ENCODE measurements at regions not wholly inside any gene's neighbourhood (a gene's known extent, or its start where the extent isn't known, plus 50 kb on each side); places are given as distances from the start of the nearest gene placed in this dataset.
A peak's percentile ranks its signal among the peaks of the same experiment; 100 is the strongest.

DNA sequence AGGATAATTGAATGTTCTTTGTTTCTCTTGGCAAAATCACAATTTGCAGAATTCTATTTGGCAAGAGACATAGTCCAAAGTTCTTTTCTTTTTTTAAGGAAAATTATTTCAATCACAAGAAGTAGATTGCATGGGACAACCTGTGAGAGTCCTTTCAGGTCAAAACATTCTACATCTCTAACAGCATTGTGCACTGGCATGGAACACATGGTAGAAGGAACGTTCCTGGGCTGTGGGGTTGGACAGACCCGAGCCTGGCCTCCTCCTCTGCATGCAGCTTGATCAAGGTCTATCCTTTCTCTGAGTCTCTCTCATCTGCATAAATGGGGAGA lies 88.6 kb upstream of the CPSF6 start:
- CTCF ChIA-PET, result no interaction called here
- TF ChIP-seq CTCF (IDR thresholded peaks at IDR 0.05; ENCODE audit: unreplicated experiment), result no peak
- H3K4me3 Mint-ChIP-seq (ENCODE audit: low read depth, unreplicated experiment), result no peak overlapping the region
- no peaks in the 10 kb centered on the region for H3K36me3 Mint-ChIP-seq (ENCODE audit: insufficient read depth, unreplicated experiment)
- no peak for DNase-seq
- H3K27me3 Mint-ChIP-seq (ENCODE audit: unreplicated experiment), result no peaks in the 10 kb centered on the region
- H3K9me3 Mint-ChIP-seq (ENCODE audit: low read depth, unreplicated experiment), result no peaks in the 10 kb centered on the region
- intact Hi-C loops (cut with micrococcal nuclease; ENCODE audit: unreplicated experiment), result no loop called here
- BruUV-seq (replicated peaks), result no TSS peak
- no peak overlapping the region for H3K27ac Mint-ChIP-seq (ENCODE audit: unreplicated experiment)
- peaks cover 8% of the 10 kb centered on the region for H3K4me1 Mint-ChIP-seq (ENCODE audit: low read depth, unreplicated experiment)

DNA sequence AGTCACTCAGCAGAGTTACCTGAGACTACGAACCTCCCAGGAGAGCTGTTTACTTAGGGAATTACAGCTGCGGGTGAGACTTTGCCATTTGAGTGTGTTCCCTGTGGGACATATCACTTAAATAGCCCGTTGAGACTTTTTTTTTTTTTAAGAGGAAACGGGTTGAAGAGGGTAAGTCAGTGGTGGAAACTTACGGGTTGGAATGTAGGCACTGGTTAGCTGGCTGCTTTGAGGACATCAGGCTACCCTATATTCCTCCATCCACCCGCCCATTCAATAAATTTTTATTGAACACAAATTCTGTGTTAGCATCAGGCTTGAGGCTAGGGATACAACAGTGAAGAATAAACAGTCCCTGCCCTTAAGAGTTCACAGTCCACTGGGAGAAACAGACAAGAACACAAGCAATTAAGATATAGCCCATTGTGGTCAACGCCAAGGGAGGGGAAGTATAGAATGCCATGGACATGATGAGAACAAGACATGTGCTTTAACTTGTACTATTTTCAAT lies 88.1 kb upstream of the CPSF6 start:
- Mint-ChIP-seq H3K9me3 (ENCODE audit: low read depth, unreplicated experiment) (no peaks in the 10 kb centered on the region), H3K27me3 (ENCODE audit: unreplicated experiment) (no peaks in the 10 kb centered on the region), H3K4me1 (ENCODE audit: low read depth, unreplicated experiment) (peaks cover 8% of the 10 kb centered on the region), H3K4me3 (ENCODE audit: low read depth, unreplicated experiment) (no peak overlapping the region), H3K27ac (ENCODE audit: unreplicated experiment) (no peak overlapping the region), H3K36me3 (ENCODE audit: insufficient read depth, unreplicated experiment) (no peaks in the 10 kb centered on the region)
- BruUV-seq (replicated peaks), result no TSS peak
- no peak for TF ChIP-seq CTCF (IDR thresholded peaks at IDR 0.05; ENCODE audit: unreplicated experiment)
- intact Hi-C loops (cut with micrococcal nuclease; ENCODE audit: unreplicated experiment), result no loop called here
- no peak for DNase-seq
- CTCF ChIA-PET, result interaction anchor here (0.6 kb wide), 1 partner anchor 17 kb away, joined by 4 read pairs; no protein-coding TSS in a partner anchor

DNA sequence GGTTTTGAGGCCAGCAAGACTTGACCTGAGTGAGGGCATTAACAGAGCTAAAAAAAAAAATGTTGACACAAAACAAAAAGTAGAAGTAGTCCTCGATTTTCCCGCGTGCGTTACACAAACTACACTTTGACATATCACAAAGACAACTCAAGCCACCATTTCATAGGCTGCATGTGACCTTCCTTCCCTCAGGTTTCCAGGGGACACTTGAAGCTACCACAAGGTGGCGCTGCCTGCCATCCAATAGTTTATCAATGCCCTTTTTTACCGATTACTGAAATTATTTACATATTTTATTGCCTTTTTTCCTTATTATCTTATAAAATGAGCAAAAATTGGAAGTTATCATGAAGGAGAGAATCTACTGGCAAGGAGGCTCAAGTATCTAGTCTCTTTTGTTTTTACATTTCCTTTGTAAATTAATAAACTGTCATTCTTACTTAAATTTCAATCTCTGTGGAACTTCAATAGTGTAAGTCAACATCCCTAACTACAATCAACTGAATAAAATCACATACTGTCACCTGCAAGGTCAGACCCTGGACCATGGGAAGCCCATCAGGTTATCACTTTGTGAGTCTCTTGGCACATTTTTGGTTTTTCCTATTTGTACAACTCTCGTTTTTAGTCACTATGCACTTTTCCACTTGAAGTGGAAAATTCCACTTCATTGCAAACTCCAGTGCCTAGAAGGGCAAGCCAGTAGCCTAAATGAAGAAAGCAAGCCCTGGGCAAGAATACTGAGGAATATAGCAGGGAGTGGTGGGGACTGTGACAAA lies 84.6 kb upstream of the CPSF6 start:
- Mint-ChIP-seq H3K4me1 (ENCODE audit: low read depth, unreplicated experiment) (peaks cover 8% of the 10 kb centered on the region), H3K9me3 (ENCODE audit: low read depth, unreplicated experiment) (no peaks in the 10 kb centered on the region), H3K27me3 (ENCODE audit: unreplicated experiment) (no peaks in the 10 kb centered on the region), H3K27ac (ENCODE audit: unreplicated experiment) (no peak overlapping the region), H3K36me3 (ENCODE audit: insufficient read depth, unreplicated experiment) (no peaks in the 10 kb centered on the region), H3K4me3 (ENCODE audit: low read depth, unreplicated experiment) (no peak overlapping the region)
- peak; percentile 71 for DNase-seq
- CTCF ChIA-PET, result interaction anchor here (0.5 to 1.1 kb wide), 8 partner anchors 88 to 324 kb away, joined by 3 to 7 read pairs (median 3); no protein-coding TSS in a partner anchor
- TF ChIP-seq CTCF (IDR thresholded peaks at IDR 0.05; ENCODE audit: unreplicated experiment), result peak; percentile 89
- intact Hi-C loops (cut with micrococcal nuclease; ENCODE audit: unreplicated experiment), result loop anchor here (1.0 to 5.0 kb wide), 4 partner anchors 43 to 290 kb away; no protein-coding TSS in a partner anchor
- no TSS peak for BruUV-seq (replicated peaks)

DNA sequence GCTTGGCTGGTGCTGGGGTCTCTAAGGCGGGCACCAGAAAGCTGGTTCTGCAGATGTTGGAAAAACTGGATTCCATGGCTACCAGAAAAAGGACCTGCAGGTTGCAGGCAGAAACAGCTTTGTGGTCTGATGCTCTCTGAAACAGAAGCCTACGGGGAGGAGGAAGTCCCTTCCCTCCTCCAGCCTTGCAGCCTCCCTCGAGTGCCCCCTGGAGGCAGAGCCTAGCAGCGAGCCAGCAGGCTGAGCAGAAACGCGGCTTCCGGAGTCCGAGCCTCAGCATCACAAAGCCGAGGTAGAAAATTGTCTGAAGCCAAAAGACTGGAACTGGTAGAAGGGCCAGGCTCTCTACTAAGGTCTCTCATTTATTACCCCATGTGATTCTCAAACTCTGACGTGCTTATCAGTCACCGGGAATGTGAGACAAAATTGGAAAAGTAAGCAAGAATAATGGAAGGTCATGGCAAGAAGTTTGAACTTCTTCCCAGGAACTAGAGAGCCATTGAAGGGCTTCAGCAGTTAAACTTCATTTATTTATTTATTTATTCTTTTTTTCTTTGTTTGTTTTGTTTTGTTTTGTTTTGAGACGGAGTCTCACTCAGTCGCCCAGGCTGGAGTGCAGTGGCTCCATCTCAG lies 82.2 kb upstream of the CPSF6 start:
- Mint-ChIP-seq H3K36me3 (ENCODE audit: insufficient read depth, unreplicated experiment) (no peaks in the 10 kb centered on the region), H3K9me3 (ENCODE audit: low read depth, unreplicated experiment) (no peaks in the 10 kb centered on the region), H3K27me3 (ENCODE audit: unreplicated experiment) (no peaks in the 10 kb centered on the region), H3K4me3 (ENCODE audit: low read depth, unreplicated experiment) (peak overlapping the region; percentile 28), H3K4me1 (ENCODE audit: low read depth, unreplicated experiment) (peaks cover 8% of the 10 kb centered on the region), H3K27ac (ENCODE audit: unreplicated experiment) (no peak overlapping the region)
- CTCF ChIA-PET, result interaction anchor here (0.8 to 1.3 kb wide), 4 partner anchors 16 to 327 kb away, joined by 3 to 8 read pairs (median 4); no protein-coding TSS in a partner anchor
- DNase-seq, result peak; percentile 97
- peak; percentile 88 for TF ChIP-seq CTCF (IDR thresholded peaks at IDR 0.05; ENCODE audit: unreplicated experiment)
- intact Hi-C loops (cut with micrococcal nuclease; ENCODE audit: unreplicated experiment), result loop anchor here (5.0 kb wide), 1 partner anchor 40 kb away; no protein-coding TSS in a partner anchor
- no TSS peak for BruUV-seq (replicated peaks)
